ENCODE measurements at regions not wholly inside any gene's neighbourhood (a gene's known extent, or its start where the extent isn't known, plus 50 kb on each side); places are given as distances from the start of the nearest gene placed in this dataset.

DNA sequence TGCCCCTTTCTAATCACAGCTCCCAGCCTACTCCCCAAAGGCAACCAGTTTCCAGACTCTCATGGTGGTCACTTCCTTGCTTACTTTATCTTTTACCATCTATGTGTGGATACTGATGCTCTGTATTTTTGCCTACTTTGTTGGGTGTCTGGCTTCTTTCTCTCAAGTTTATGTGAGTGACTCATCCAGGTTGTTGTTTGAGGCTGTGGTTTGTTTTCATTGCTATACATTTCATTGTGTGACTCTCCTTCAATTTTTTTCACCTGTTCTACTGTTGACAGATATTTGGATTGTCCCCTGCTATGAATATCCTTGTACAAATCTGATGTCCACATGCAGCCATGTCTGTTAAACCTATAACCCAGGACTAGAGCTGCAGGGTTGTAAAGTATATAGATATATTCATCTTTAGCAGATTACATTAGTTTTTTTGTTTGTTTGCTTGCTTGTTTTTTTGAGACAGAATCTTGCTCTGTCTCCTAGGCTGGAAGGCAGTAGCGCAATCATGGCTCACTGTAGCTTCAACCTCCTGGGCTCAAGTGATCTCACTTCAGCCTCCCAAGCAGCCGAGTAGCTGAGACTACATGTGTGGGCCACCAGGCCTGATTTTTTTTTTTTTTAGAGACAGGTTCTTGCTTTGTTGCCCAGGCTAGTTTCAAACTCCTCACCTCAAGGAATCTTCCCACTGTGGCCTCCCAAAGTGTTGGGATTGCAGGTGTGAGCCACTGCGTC lies 72.9 kb upstream of the EEF1E1 start:
- TF ChIP-seq YY1 (IDR thresholded peaks at IDR 0.05; ENCODE audit: insufficient read depth, insufficient read length) (no peak), ZNF274 (IDR thresholded peaks at IDR 0.05; ENCODE audit: low read depth, low read length) (no peak), SUZ12 (IDR thresholded peaks at IDR 0.05; ENCODE audit: extremely low read depth, insufficient read depth, insufficient read length) (no peak)

Data from NT2/D1 (cell line).